ENCODE measurements at regions not wholly inside any gene's neighbourhood (a gene's known extent, or its start where the extent isn't known, plus 50 kb on each side); places are given as distances from the start of the nearest gene placed in this dataset.

- TF ChIP-seq CTCF (IDR thresholded peaks at IDR 0.05), result no peak
- Mint-ChIP-seq H3K4me3 (ENCODE audit: unreplicated experiment) (no peak overlapping the region), H3K9me3 (ENCODE audit: low read depth) (peaks cover 9% of the 10 kb centered on the region), H3K27me3 (ENCODE audit: low read depth) (peaks cover 10% of the 10 kb centered on the region), H3K36me3 (ENCODE audit: low read depth) (no peaks in the 10 kb centered on the region), H3K27ac (ENCODE audit: unreplicated experiment) (no peak overlapping the region), H3K4me1 (ENCODE audit: low read depth) (no peaks in the 10 kb centered on the region)
- no peak for DNase-seq (ENCODE audit: low spot score)
Observed at GRCh38 chr15:58246041-58246440, 107.9 kb downstream of the AQP9 start.

DNA sequence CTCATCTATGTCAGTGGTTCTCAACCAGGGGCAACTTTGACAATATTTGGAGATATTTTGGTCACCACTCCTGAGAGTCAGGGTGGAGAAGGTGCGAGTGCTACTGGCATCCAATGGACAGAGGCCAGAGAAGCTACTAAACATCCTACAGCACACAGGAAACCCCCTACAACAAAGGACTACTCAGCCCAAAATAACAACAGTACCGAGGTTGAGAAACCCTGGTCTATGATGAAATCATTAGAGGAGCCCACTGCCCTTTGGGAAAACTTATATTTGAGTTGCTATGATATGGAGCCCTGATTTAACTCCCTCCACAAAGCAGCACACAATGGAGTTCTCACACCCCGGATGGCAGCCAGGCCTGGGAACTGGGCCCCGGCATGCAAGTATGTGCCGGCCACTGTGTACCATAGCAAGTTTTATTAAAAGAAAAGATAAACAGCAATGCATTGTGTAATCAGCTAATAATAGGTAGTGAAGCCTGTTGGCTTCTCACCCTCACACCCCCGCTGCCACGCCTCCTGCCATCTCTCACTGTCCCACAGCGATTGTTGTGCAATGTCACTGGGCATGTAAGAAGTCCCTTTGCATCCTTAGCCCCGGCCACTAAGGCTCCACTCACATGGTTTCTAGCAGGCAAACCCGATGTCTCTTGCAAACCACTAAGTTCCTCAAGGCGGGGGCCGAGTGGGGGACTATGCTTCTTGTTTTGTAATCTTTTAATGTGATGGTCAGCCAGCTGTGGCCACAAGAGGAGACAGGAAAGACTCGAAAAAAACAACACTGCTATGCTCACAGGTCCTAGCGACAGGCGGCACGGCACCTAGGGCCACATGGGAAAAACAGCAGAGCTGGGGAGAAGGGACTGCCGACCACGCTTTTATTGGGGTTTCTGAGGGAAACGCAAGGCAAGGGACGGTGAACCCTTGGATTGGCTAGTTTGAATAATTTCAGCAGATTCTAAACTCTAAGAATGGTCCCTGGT lies 110.0 kb downstream of the AQP9 start:
- Mint-ChIP-seq H3K9me3 (ENCODE audit: low read depth) (peaks cover 9% of the 10 kb centered on the region), H3K4me3 (ENCODE audit: unreplicated experiment) (no peak overlapping the region), H3K36me3 (ENCODE audit: low read depth) (no peaks in the 10 kb centered on the region), H3K27me3 (ENCODE audit: low read depth) (peaks cover 9% of the 10 kb centered on the region), H3K27ac (ENCODE audit: unreplicated experiment) (no peak overlapping the region), H3K4me1 (ENCODE audit: low read depth) (no peaks in the 10 kb centered on the region)
- no peak for TF ChIP-seq CTCF (IDR thresholded peaks at IDR 0.05)
- DNase-seq (ENCODE audit: low spot score), result no peak

- H3K4me3 Mint-ChIP-seq (ENCODE audit: unreplicated experiment), result no peak overlapping the region
- H3K4me1 Mint-ChIP-seq (ENCODE audit: low read depth), result no peaks in the 10 kb centered on the region
- DNase-seq (ENCODE audit: low spot score), result no peak
- peaks cover 6% of the 10 kb centered on the region for H3K27me3 Mint-ChIP-seq (ENCODE audit: low read depth)
- H3K27ac Mint-ChIP-seq (ENCODE audit: unreplicated experiment), result no peak overlapping the region
- peaks cover 13% of the 10 kb centered on the region for H3K9me3 Mint-ChIP-seq (ENCODE audit: low read depth)
- no peak for TF ChIP-seq CTCF (IDR thresholded peaks at IDR 0.05)
- H3K36me3 Mint-ChIP-seq (ENCODE audit: low read depth), result no peaks in the 10 kb centered on the region
Observed at GRCh38 chr15:58249646-58250312, 111.6 kb downstream of the AQP9 start.

DNA sequence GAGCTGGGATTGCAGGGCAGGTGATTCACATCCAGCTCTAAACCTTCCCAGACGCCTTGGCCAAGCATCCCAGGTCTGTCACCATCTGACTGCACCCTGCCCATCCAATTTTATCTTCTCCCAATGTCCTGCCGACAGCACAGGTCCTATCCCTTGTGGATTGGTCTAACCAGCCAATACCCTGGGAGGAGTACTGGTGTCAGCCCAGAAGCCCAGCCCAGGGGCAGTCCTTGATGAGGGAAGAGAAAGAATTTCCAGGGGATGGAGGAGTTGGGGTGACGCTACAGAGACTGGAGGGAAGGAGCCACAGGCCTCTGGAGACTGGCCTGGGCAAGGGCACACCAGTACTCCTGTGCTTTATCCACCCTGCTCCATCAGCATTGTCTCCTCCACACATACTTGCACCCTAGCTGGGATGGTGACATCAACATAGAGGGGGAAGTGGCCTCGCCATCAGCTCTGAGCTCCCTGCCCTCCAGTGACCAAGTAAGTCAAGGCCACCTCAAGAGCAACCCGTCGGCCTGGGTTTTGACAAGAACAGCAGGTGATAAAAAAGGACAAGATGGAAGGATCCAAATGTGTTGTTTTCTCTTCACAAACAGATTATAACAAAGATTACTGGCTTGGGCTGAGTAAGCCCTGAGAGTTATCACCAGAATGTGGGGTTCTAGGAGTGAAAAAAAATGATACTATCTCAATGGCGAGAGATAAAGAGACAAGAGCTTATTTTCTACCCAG lies 114.6 kb downstream of the AQP9 start:
- TF ChIP-seq CTCF (IDR thresholded peaks at IDR 0.05), result no peak
- no peak for DNase-seq (ENCODE audit: low spot score)
- peaks cover 24% of the 10 kb centered on the region for H3K9me3 Mint-ChIP-seq (ENCODE audit: low read depth)
- no peak overlapping the region for H3K27ac Mint-ChIP-seq (ENCODE audit: unreplicated experiment)
- no peaks in the 10 kb centered on the region for H3K27me3 Mint-ChIP-seq (ENCODE audit: low read depth)
- peaks cover 2% of the 10 kb centered on the region for H3K36me3 Mint-ChIP-seq (ENCODE audit: low read depth)
- no peak overlapping the region for H3K4me3 Mint-ChIP-seq (ENCODE audit: unreplicated experiment)
- H3K4me1 Mint-ChIP-seq (ENCODE audit: low read depth), result peaks cover 6% of the 10 kb centered on the region

DNA sequence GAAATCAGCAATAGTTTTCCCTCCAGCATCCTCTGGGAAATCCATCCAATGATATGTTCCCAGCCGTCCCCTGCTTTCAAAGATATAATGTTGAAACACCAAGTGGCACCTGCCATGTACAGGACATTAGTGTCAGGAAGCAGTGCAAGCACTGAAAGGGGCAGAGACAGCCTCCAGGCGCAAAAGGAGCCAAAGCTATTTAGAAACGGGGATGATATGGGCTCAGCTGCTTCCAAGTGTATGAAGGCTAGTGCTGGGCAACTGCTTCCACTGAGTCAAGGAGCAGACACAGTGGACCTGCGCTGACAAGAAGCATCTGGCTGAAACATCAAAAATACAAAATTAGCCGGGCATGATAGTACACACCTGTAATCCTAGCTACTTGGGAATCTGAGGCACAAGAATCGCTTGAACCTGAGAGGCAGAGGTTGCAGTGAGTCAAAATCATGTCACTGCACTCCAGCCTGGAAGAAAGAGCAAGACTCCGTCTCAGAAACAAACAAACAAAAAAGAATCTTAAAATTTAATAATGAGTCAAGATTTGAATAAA lies 119.7 kb downstream of the AQP9 start:
- no peak for DNase-seq (ENCODE audit: low spot score)
- H3K27ac Mint-ChIP-seq (ENCODE audit: unreplicated experiment), result no peak overlapping the region
- H3K4me1 Mint-ChIP-seq (ENCODE audit: low read depth), result peaks cover 6% of the 10 kb centered on the region
- no peak for TF ChIP-seq CTCF (IDR thresholded peaks at IDR 0.05)
- peaks cover 15% of the 10 kb centered on the region for H3K9me3 Mint-ChIP-seq (ENCODE audit: low read depth)
- no peak overlapping the region for H3K4me3 Mint-ChIP-seq (ENCODE audit: unreplicated experiment)
- peaks cover 4% of the 10 kb centered on the region for H3K27me3 Mint-ChIP-seq (ENCODE audit: low read depth)
- peaks cover 2% of the 10 kb centered on the region for H3K36me3 Mint-ChIP-seq (ENCODE audit: low read depth)

Data from chondrocyte (in vitro differentiated cells).